ENCODE measurements at regions not wholly inside any gene's neighbourhood (a gene's known extent, or its start where the extent isn't known, plus 50 kb on each side); places are given as distances from the start of the nearest gene placed in this dataset.

DNA sequence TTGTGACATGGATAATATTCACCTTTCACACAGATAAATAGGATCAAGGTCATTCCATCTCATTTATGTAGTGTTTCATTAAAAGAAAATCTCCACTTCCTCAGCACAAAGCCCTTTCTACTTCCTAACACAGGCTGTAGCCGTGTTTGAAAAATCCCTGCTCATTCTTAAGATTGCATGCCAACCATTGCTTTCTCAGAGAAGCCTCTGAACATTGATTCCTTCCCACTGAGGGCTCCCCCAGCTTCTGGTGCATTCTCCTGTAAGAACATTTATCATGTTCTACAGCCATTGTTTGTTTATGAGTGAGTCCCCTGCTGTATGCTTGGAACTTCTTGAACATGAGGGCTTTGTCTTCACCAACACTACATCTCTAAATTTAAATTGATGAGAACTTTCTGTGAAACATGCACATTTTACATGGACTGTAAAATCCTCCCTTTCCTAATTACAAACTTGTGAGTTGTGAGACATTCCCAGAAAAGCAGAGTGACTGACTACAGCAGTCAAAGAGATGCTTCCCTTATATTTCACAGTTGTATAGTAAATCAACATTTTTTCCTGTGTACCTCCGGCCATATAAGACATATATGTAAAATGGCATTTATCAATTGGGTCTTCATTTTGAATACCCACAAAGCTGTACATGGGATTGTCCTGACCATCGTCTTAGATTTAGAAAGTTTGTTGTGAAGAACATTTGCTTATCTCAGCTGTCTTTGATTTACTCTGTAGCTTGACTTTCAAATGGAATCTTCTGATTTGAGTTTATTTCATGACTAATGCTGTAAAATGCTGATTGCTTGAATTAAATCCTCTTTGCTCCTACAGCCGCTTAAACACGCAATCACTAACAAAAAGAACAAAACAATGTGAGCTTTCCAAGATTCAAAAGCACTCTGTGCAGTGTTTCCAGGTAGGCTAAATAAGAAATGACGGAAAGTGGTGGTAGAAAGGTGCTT is 600.5 kb upstream of the SLIT2 start:
- POLR2A ChIA-PET = no interaction called here
- no peaks in the 10 kb centered on the region for H3K36me3 ChIP-seq (ENCODE audit: control insufficient read depth, insufficient read depth, low read length)
- no peaks in the 10 kb centered on the region for H3K36me3 Mint-ChIP-seq (ENCODE audit: insufficient read depth, unreplicated experiment)
- no peak overlapping the region for H3K4me3 ChIP-seq (ENCODE audit: low read depth, low read length)
- CTCF ChIA-PET = no interaction called here
- H3K27ac Mint-ChIP-seq (ENCODE audit: unreplicated experiment) = no peak overlapping the region
- peaks cover 11% of the 10 kb centered on the region for H3K9me3 Mint-ChIP-seq (ENCODE audit: unreplicated experiment)
- H3K27me3 ChIP-seq (replicated peaks; ENCODE audit: control insufficient read depth, insufficient read depth, low read length) = no peaks in the 10 kb centered on the region
- H3K9me3 ChIP-seq = no peaks in the 10 kb centered on the region
- no peaks in the 10 kb centered on the region for H3K4me1 ChIP-seq
- H3K4me3 Mint-ChIP-seq (ENCODE audit: unreplicated experiment) = no peak overlapping the region
- TF ChIP-seq, protein P1, sequence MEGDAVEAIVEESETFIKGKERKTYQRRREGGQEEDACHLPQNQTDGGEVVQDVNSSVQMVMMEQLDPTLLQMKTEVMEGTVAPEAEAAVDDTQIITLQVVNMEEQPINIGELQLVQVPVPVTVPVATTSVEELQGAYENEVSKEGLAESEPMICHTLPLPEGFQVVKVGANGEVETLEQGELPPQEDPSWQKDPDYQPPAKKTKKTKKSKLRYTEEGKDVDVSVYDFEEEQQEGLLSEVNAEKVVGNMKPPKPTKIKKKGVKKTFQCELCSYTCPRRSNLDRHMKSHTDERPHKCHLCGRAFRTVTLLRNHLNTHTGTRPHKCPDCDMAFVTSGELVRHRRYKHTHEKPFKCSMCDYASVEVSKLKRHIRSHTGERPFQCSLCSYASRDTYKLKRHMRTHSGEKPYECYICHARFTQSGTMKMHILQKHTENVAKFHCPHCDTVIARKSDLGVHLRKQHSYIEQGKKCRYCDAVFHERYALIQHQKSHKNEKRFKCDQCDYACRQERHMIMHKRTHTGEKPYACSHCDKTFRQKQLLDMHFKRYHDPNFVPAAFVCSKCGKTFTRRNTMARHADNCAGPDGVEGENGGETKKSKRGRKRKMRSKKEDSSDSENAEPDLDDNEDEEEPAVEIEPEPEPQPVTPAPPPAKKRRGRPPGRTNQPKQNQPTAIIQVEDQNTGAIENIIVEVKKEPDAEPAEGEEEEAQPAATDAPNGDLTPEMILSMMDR (IDR thresholded peaks at IDR 0.05; ENCODE audit: insufficient read depth in 1 of 2, low read depth in 1 of 2, low read length in 1 of 2, severe bottlenecking in 1 of 2, unreplicated experiment in 1 of 2) = no peak
- peaks cover 2% of the 10 kb centered on the region for H3K27me3 Mint-ChIP-seq (ENCODE audit: insufficient read depth, unreplicated experiment)
- BruUV-seq (replicated peaks) = no TSS peak
- DNase-seq = no peak
- intact Hi-C loops (cut with micrococcal nuclease; ENCODE audit: unreplicated experiment) = no loop called here
- H3K4me1 Mint-ChIP-seq (ENCODE audit: low read depth, unreplicated experiment) = no peaks in the 10 kb centered on the region

DNA sequence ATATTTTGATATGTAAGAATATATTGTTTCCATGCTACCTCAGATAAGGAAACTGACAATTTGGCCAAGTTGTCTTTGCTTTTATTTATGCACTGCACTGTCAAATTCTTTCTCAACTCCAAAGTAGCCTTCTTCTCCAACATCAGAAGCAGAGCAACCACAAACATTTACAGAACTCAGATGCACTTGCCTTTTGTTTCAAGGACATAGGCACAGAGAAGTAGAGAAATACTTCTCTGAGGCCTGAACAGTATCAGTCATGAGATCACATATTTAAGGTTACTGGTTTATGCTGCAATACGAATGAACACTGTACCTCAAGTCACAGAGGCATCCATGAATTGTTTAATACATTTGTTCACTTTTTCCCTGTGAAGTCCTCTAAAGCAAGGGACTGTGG is 606.1 kb upstream of the SLIT2 start:
- Mint-ChIP-seq H3K36me3 (ENCODE audit: insufficient read depth, unreplicated experiment) (no peaks in the 10 kb centered on the region), H3K9me3 (ENCODE audit: unreplicated experiment) (peaks cover 11% of the 10 kb centered on the region), H3K27ac (ENCODE audit: unreplicated experiment) (no peak overlapping the region), H3K27me3 (ENCODE audit: insufficient read depth, unreplicated experiment) (no peaks in the 10 kb centered on the region), H3K4me3 (ENCODE audit: unreplicated experiment) (no peak overlapping the region), H3K4me1 (ENCODE audit: low read depth, unreplicated experiment) (no peaks in the 10 kb centered on the region)
- DNase-seq = no peak
- Histone ChIP-seq H3K36me3 (ENCODE audit: control insufficient read depth, insufficient read depth, low read length) (no peaks in the 10 kb centered on the region), H3K9me3 (no peaks in the 10 kb centered on the region), H3K4me3 (ENCODE audit: low read depth, low read length) (no peak overlapping the region), H3K27me3 (replicated peaks; ENCODE audit: control insufficient read depth, insufficient read depth, low read length) (no peaks in the 10 kb centered on the region), H3K4me1 (no peaks in the 10 kb centered on the region)
- ChIA-PET CTCF (no interaction called here), POLR2A (no interaction called here)
- intact Hi-C loops (cut with micrococcal nuclease; ENCODE audit: unreplicated experiment) = no loop called here
- no TSS peak for BruUV-seq (replicated peaks)
- TF ChIP-seq, protein P1 (IDR thresholded peaks at IDR 0.05; ENCODE audit: insufficient read depth in 1 of 2, low read depth in 1 of 2, low read length in 1 of 2, severe bottlenecking in 1 of 2, unreplicated experiment in 1 of 2) = no peak

DNA sequence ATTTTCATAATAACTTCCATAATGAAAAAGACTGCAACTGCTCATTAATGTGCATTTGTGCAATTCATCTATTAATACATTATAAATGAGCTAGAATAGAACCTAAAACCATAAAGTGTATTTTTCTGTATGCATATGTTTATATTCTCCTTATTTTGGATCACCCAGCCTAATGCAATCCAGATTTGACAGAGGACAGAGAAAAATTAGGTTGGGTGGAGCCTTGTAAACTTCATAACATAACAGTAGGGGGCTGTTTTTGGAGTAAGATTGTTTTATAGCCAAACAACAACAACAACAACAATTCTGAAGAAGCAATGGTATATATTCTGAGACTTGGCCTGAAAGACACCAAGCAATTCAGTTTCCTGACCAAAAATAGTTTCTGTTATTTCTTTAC is 615.3 kb upstream of the SLIT2 start:
- Histone ChIP-seq H3K27me3 (replicated peaks; ENCODE audit: control insufficient read depth, insufficient read depth, low read length) (no peaks in the 10 kb centered on the region), H3K4me1 (no peaks in the 10 kb centered on the region), H3K36me3 (ENCODE audit: control insufficient read depth, insufficient read depth, low read length) (no peaks in the 10 kb centered on the region), H3K4me3 (ENCODE audit: low read depth, low read length) (no peak overlapping the region), H3K9me3 (no peaks in the 10 kb centered on the region)
- H3K36me3 Mint-ChIP-seq (ENCODE audit: insufficient read depth, unreplicated experiment) = no peaks in the 10 kb centered on the region
- CTCF ChIA-PET = no interaction called here
- POLR2A ChIA-PET = no interaction called here
- H3K27ac Mint-ChIP-seq (ENCODE audit: unreplicated experiment) = no peak overlapping the region
- no peaks in the 10 kb centered on the region for H3K27me3 Mint-ChIP-seq (ENCODE audit: insufficient read depth, unreplicated experiment)
- intact Hi-C loops (cut with micrococcal nuclease; ENCODE audit: unreplicated experiment) = no loop called here
- H3K4me3 Mint-ChIP-seq (ENCODE audit: unreplicated experiment) = no peak overlapping the region
- TF ChIP-seq, protein P1 (IDR thresholded peaks at IDR 0.05; ENCODE audit: insufficient read depth in 1 of 2, low read depth in 1 of 2, low read length in 1 of 2, severe bottlenecking in 1 of 2, unreplicated experiment in 1 of 2) = no peak
- peaks cover 9% of the 10 kb centered on the region for H3K9me3 Mint-ChIP-seq (ENCODE audit: unreplicated experiment)
- no peaks in the 10 kb centered on the region for H3K4me1 Mint-ChIP-seq (ENCODE audit: low read depth, unreplicated experiment)
- DNase-seq = no peak
- BruUV-seq (replicated peaks) = no TSS peak

All from Caco-2 (cell line).